ENCODE measurements at regions not wholly inside any gene's neighbourhood (a gene's known extent, or its start where the extent isn't known, plus 50 kb on each side); places are given as distances from the start of the nearest gene placed in this dataset.

- DNase-seq = no peak
These were observed 122.2 kb downstream of the ACTL8 start for GRCh38 chr1:17877316-17877715.

- no peak for DNase-seq
These were observed 122.8 kb downstream of the ACTL8 start for GRCh38 chr1:17877896-17878295.

- DNase-seq = no peak
These were observed 123.7 kb downstream of the ACTL8 start for GRCh38 chr1:17878837-17879236.

GRCh38 chr1:17880449-17880848 is 125.3 kb downstream of the ACTL8 start:
- no peak for DNase-seq

- no peak for DNase-seq
These were observed 126.6 kb downstream of the ACTL8 start for GRCh38 chr1:17881761-17882160.

GRCh38 chr1:17883136-17883535 is 128.0 kb downstream of the ACTL8 start:
- no peak for DNase-seq

- no peak for DNase-seq
These were observed 128.7 kb downstream of the ACTL8 start for GRCh38 chr1:17883662-17884395.

- DNase-seq = no peak
These were observed 130.7 kb downstream of the ACTL8 start for GRCh38 chr1:17885663-17886320.

GRCh38 chr1:17886386-17886785 is 131.3 kb downstream of the ACTL8 start:
- DNase-seq = no peak

- DNase-seq = no peak
These were observed 131.8 kb downstream of the ACTL8 start for GRCh38 chr1:17886838-17887441.

- no peak for DNase-seq
These were observed 132.7 kb downstream of the ACTL8 start for GRCh38 chr1:17887661-17888371.

GRCh38 chr1:17890056-17890814 is 135.1 kb downstream of the ACTL8 start:
- DNase-seq = no peak

- DNase-seq = no peak
These were observed 135.7 kb downstream of the ACTL8 start for GRCh38 chr1:17890815-17891191.

- DNase-seq = no peak
These were observed 136.3 kb downstream of the ACTL8 start for GRCh38 chr1:17891205-17892110.

- DNase-seq = no peak
These were observed 137.1 kb downstream of the ACTL8 start for GRCh38 chr1:17892225-17892624.

- no peak for DNase-seq
These were observed 137.7 kb downstream of the ACTL8 start for GRCh38 chr1:17892851-17893250.

- no peak for DNase-seq
These were observed 138.9 kb downstream of the ACTL8 start for GRCh38 chr1:17893891-17894631.

- DNase-seq = no peak
These were observed 140.3 kb downstream of the ACTL8 start for GRCh38 chr1:17895401-17895800.

- DNase-seq = no peak
These were observed 140.9 kb downstream of the ACTL8 start for GRCh38 chr1:17895986-17896385.

- no peak for DNase-seq
These were observed 148.3 kb downstream of the ACTL8 start for GRCh38 chr1:17903386-17903785.

GRCh38 chr1:17904290-17904689 is 149.2 kb downstream of the ACTL8 start:
- no peak for DNase-seq

Measured in COR-L47 (cell line).